IPS-NIHi11 (cell line): ENCODE measurements at regions not wholly inside any gene's neighbourhood (a gene's known extent, or its start where the extent isn't known, plus 50 kb on each side); places are given as distances from the start of the nearest gene placed in this dataset.
A peak's percentile ranks its signal among the peaks of the same experiment; 100 is the strongest.
"Not testable (repeated sequence)": the region's sequence is repeated elsewhere in the genome, so short reads cannot be mapped to it uniquely, and the experiment has no call there.

Experiments
- DNase-seq: peaks from one replicate; pipeline ENCODE4 v3.0.0; 2012; ENCODE audit warnings: mixed read lengths, low spot score

GRCh38 chr13:81283062-81283461, 942.1 kb upstream of the SPRY2 start:
- DNase-seq, result no peak

- DNase-seq, result no peak
These were observed 934.8 kb upstream of the SPRY2 start for GRCh38 chr13:81275666-81276258.

- DNase-seq, result no peak
These were observed 906.8 kb upstream of the SPRY2 start for GRCh38 chr13:81247711-81248110.

- peak; percentile 3 for DNase-seq
These were observed 905.6 kb upstream of the SPRY2 start for GRCh38 chr13:81246556-81246955.

- no peak for DNase-seq
These were observed 903.1 kb upstream of the SPRY2 start for GRCh38 chr13:81244011-81244410.

- DNase-seq, result no peak
These were observed 889.5 kb upstream of the SPRY2 start for GRCh38 chr13:81230386-81230785.

- not testable (repeated sequence) for DNase-seq
These were observed 885.9 kb upstream of the SPRY2 start for GRCh38 chr13:81226830-81227229.

- no peak for DNase-seq
These were observed 883.4 kb upstream of the SPRY2 start for GRCh38 chr13:81224209-81224833.

- DNase-seq, result no peak
These were observed 882.9 kb upstream of the SPRY2 start for GRCh38 chr13:81223778-81224177.

- DNase-seq, result no peak
These were observed 870.8 kb upstream of the SPRY2 start for GRCh38 chr13:81211713-81212112.

GRCh38 chr13:81207636-81208035, 866.7 kb upstream of the SPRY2 start:
- DNase-seq, result no peak

GRCh38 chr13:81207231-81207630, 866.3 kb upstream of the SPRY2 start:
- no peak for DNase-seq

GRCh38 chr13:81203783-81204182, 862.9 kb upstream of the SPRY2 start:
- DNase-seq, result no peak

GRCh38 chr13:81199956-81200355, 859.0 kb upstream of the SPRY2 start:
- no peak for DNase-seq

- no peak for DNase-seq
These were observed 857.0 kb upstream of the SPRY2 start for GRCh38 chr13:81197966-81198365.

GRCh38 chr13:81197483-81197882, 856.6 kb upstream of the SPRY2 start:
- no peak for DNase-seq

GRCh38 chr13:81194362-81194761, 853.4 kb upstream of the SPRY2 start:
- DNase-seq, result no peak

GRCh38 chr13:81184556-81185265, 843.8 kb upstream of the SPRY2 start:
- no peak for DNase-seq

GRCh38 chr13:81172603-81173002, 831.7 kb upstream of the SPRY2 start:
- DNase-seq, result no peak

- DNase-seq, result peak; percentile 26
These were observed 830.2 kb upstream of the SPRY2 start for GRCh38 chr13:81171065-81171647.

GRCh38 chr13:81163823-81164222, 822.9 kb upstream of the SPRY2 start:
- DNase-seq, result not testable (repeated sequence)

- DNase-seq, result no peak
These were observed 812.6 kb upstream of the SPRY2 start for GRCh38 chr13:81153478-81153877.

GRCh38 chr13:81148822-81149221, 807.9 kb upstream of the SPRY2 start:
- DNase-seq, result no peak
